Ascending aorta (tissue), 2 donors: ENCODE measurements at regions not wholly inside any gene's neighbourhood (a gene's known extent, or its start where the extent isn't known, plus 50 kb on each side); places are given as distances from the start of the nearest gene placed in this dataset.

Experiments used
- DNase-seq, 2 donors: peaks; one replicate each; pipeline ENCODE4 v3.0.0-alpha.2; 2019; ENCODE audit warnings: low spot score in 2 of 2
- H3K27ac ChIP-seq, 2 donors: fragments of 200-600 bp; sonication (generic); one replicate each; pipeline ENCODE4 v1.5.1; 2016 to 2017; ENCODE audit warnings: mild to moderate bottlenecking in 1 of 2
- H3K27me3 ChIP-seq: fragments of 200-600 bp; sonication (generic); one replicate; pipeline ENCODE4 v1.5.1; 2017
- H3K36me3 ChIP-seq, 2 donors: fragments of 200-600 bp; sonication (generic); one replicate each; pipeline ENCODE4 v1.5.1; 2016
- H3K4me1 ChIP-seq, 2 donors: fragments of 200-600 bp; sonication (generic); one replicate each; pipeline ENCODE4 v1.5.1; 2016 to 2017; ENCODE audit warnings: mild to moderate bottlenecking in 1 of 2
- H3K4me3 ChIP-seq, 2 donors: fragments of 200-600 bp; sonication (generic); one replicate each; pipeline ENCODE4 v1.5.1; 2016 to 2017; ENCODE audit warnings: mild to moderate bottlenecking in 1 of 2
- H3K9me3 ChIP-seq, 2 donors: fragments of 200-600 bp; sonication (generic); one replicate each; pipeline ENCODE4 v1.5.1; 2016
- CTCF ChIP-seq, 3 experiments: fragments of 200-600 bp in 2 of 3; fragments of 450-650 bp in 1 of 3; sonication (generic) in 2 of 3; IDR thresholded peaks; one replicate each; pipeline ENCODE4 v1.5.1; 2016 to 2019; ENCODE audit warnings: antibody characterized with exemption in 3 of 3, mild to moderate bottlenecking in 1 of 3, moderate library complexity in 1 of 3
- intact Hi-C: fragments of 100-400 bp; cut with DNase I; formaldehyde crosslinking; loops from one replicate; pipeline ENCODE4 v1.15.1; 2023

DNA sequence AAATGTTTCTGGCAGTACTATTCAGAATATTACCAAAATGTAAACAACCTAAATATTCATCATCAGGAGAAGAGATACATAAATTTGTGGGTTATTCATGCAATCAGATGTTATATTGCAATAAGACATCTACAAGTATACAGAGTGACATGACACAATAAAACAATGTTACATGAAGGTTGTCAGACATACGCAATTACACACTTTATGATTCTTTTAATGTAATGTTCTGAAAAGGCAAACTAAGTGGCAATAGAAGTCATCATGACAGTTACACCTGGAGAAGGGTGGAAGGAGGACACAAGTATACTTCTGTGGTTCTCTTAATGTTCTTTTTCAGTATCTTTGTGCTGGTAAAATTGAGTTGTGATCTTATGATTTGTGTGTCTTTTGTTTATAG, 95.8 kb upstream of the PRR20A start:
- Histone ChIP-seq H3K36me3 (no peaks in the 10 kb centered on the region), H3K4me3 (no peak overlapping the region), H3K9me3 (peaks cover 0 to 9% of the 10 kb centered on the region in 2 donors), H3K4me1 (no peaks in the 10 kb centered on the region), H3K27ac (no peak overlapping the region), H3K27me3 (no peaks in the 10 kb centered on the region)
- intact Hi-C loops: no loop called here
- DNase-seq: no peak
- TF ChIP-seq CTCF (IDR thresholded peaks at IDR 0.05): no peak

DNA sequence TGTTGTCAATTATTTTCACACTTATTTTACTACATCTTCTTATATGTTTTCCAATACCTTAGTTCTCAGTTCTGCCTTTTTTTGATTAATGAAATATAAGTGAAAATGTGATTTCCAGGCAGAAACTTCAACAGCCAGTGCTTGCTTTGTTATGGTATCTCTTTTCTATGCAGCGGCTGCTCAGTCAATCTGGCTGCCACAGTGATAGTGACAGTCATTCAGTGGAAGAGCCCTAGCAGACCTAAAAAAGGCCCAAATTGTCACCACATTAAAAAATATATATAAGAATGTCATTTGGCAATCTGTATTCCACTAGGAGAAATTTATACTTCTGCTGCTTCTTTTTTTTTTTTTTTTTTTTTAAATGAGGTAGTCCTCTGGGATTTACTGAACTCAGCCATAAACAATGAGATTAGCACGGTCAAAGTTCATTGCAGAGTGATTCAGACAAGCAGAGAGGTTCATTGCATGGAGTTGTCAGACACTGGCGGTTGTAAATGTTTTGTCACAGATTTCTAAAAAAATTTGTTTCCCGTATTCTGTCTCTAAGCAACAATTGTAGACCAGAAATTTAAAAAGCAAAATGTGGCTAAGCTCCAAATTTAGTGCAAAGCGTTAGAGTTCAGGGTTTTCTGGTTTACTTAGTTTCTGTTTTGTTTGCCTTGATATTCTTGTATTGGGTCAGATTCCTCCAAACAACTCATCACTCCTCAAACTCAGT, 94.7 kb upstream of the PRR20A start:
- H3K36me3 ChIP-seq: no peaks in the 10 kb centered on the region
- no peak overlapping the region for H3K27ac ChIP-seq
- H3K4me1 ChIP-seq: no peaks in the 10 kb centered on the region
- DNase-seq: no peak
- no peak overlapping the region for H3K4me3 ChIP-seq
- H3K9me3 ChIP-seq: peaks cover 0 to 13% of the 10 kb centered on the region in 2 donors
- intact Hi-C loops: no loop called here
- H3K27me3 ChIP-seq: no peaks in the 10 kb centered on the region
- TF ChIP-seq CTCF (IDR thresholded peaks at IDR 0.05): no peak

DNA sequence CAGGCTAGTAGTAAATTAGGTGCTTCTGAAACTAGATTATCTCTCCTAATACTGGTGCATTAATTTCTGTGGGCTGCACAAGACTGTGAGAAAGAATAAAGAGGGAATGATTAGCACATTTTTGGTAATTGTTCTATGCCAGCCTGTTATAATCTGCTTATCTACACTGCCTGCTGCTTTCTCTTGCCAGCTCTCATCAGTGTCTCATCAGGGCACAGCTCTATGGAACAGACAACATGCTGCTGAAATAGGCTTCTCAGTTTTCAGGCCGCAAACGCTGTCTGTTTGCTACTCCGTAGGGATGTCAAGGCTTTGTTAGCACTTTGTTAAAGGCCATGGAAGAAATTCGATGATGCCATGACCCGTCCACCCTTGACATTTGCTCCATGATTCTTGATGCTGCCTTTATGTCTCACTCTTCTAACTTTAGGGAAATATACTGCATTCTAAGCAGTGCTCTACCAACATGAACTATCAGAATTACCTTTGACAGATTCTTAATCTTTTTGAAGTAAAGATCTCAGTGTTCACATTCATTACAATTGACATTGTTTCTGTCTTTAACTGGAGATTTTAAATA, 84.0 kb upstream of the PRR20A start:
- no peaks in the 10 kb centered on the region for H3K36me3 ChIP-seq
- intact Hi-C loops: no loop called here
- no peak overlapping the region for H3K27ac ChIP-seq
- no peaks in the 10 kb centered on the region for H3K4me1 ChIP-seq
- no peak for TF ChIP-seq CTCF (IDR thresholded peaks at IDR 0.05)
- no peaks in the 10 kb centered on the region for H3K27me3 ChIP-seq
- no peaks in the 10 kb centered on the region for H3K9me3 ChIP-seq
- no peak overlapping the region for H3K4me3 ChIP-seq
- no peak for DNase-seq

- Histone ChIP-seq H3K9me3 (no peaks in the 10 kb centered on the region), H3K4me1 (no peaks in the 10 kb centered on the region), H3K27ac (no peak overlapping the region), H3K27me3 (no peaks in the 10 kb centered on the region), H3K4me3 (no peak overlapping the region), H3K36me3 (no peaks in the 10 kb centered on the region)
- no peak for TF ChIP-seq CTCF (IDR thresholded peaks at IDR 0.05)
- no peak for DNase-seq
- intact Hi-C loops: no loop called here
Observed at GRCh38 chr13:57063007-57063406, 77.7 kb upstream of the PRR20A start.

- no peak overlapping the region for H3K4me3 ChIP-seq
- H3K4me1 ChIP-seq: no peaks in the 10 kb centered on the region
- no peak for TF ChIP-seq CTCF (IDR thresholded peaks at IDR 0.05)
- H3K27me3 ChIP-seq: no peaks in the 10 kb centered on the region
- no peaks in the 10 kb centered on the region for H3K9me3 ChIP-seq
- no peaks in the 10 kb centered on the region for H3K36me3 ChIP-seq
- DNase-seq: no peak
- H3K27ac ChIP-seq: no peak overlapping the region
- intact Hi-C loops: no loop called here
Observed at GRCh38 chr13:57073983-57074382, 66.7 kb upstream of the PRR20A start.
